GM19397 (cell line): ENCODE measurements at regions not wholly inside any gene's neighbourhood (a gene's known extent, or its start where the extent isn't known, plus 50 kb on each side); places are given as distances from the start of the nearest gene placed in this dataset.

Source experiments
- ATAC-seq: cut with Tn5 transposase; IDR thresholded peaks from one replicate; pipeline ENCODE4 v1.9.1; 2021; ENCODE audit warnings: mild to moderate bottlenecking, moderate library complexity; ENCODE audit not compliant: unreplicated experiment

DNA sequence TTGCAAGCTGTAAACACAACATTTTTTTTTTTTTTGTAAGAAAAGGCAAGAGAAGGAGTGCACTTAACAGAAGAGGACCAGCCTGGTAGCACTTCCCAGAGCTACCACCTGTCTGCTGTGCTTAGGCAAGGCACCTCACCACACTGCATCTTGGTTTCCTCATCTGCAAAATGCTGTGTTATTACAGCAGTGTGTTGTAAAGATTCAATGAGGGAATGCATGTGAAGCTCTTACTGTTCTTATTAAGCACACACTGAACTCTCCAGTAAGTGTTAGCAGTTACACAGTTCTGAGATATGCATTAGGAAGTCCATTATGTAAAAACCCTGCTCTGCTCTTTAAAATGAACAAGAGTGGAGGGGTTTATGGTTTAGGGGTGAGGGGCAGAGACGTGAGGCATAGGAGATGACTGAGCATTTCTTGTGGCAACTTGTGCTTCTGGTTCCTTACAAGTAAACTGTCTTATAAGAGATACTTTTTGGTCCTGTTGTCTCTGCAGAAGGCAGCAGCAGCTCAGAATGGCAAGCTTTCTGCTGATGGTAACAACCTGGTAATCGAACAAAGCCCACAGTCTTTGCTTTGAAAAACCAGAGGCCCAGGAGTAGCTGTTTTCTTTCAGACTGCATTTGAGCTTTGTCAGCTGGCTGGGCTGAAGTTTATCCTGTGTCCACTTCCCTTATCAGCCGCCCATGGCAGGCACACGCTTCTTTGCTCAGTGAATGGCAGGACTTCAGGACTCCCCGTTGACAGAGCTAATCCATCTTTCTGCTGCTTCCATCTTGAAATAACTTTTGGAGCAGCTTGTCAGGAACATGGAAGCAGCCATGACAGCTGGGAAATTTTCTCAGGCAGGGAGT is 98.8 kb upstream of the BMPER start:
- ATAC-seq = no peak

DNA sequence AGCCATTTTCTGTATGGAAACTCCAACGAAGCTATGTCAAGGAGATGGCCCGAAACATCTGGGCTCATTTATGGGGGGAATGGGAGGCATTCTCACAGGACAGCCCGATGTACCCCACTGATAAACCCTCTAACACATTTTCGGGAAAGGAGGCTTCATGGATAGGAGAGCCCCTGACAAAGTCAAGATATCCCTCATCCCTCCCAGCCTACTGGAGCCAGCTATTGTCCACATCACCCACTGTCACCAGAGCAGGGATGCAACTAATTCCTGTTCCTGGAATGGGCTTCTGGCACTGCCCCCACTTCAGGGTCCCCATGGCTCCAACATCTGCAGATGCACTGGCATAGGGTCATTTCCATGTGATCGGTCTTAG is 98.2 kb upstream of the BMPER start:
- no peak for ATAC-seq

DNA sequence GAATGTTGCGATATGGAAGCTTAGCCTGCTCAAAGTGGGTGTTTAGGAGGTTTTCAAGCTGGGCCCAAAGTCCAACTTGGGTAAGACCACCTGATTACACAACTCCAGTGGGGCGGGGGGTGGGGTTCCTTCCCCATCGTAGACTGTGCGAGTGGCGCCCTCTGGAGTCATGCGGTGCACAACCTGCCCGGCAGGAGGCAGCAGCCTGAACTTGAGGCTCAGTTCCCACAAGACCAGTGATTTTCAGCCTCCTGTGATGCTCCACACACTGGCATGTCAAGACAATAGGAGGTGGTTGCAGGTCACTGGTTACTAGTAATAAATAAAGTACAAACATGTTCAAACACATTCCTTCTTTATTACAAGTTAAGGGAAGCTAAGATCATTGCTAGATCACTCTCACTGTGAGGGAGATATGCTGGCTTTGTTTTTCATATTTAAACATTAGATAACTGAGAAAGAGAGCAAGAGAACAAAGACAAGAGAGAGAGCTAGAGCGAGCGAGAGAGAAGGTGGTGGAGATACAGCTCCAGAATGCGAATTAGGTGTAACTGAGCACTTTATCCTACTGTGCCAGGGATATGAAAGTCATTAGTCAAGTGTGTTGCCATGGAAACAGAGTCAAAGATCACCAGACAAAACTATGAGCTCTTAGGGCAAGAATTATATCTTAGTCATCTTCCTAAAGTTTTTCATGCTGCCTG is 97.4 kb upstream of the BMPER start:
- no peak for ATAC-seq

GRCh38 chr7:33809228-33809627 is 96.1 kb upstream of the BMPER start:
- ATAC-seq = no peak

DNA sequence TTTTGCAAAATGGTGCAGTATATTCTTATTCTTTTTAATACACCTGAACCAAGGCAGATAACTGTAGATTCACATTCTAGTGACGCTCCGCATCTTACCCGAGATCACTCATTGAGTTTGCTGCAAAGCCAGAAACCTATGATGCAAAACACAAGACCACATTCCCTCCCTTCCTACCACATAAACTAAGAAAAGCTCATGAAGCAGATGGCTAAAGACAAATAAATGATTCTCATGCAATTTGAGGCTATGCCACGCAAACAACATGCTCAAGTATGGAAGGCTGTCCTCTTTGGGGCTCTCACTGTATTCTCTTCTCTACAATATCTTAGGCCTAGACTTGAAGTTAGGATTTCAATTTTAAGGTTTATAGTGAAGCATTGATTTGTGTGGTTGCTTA is 95.0 kb upstream of the BMPER start:
- no peak for ATAC-seq

- ATAC-seq = no peak
Observed at GRCh38 chr7:33813331-33813730, 92.0 kb upstream of the BMPER start.

GRCh38 chr7:33814400-33814799 is 90.9 kb upstream of the BMPER start:
- no peak for ATAC-seq

GRCh38 chr7:33814936-33815335 is 90.4 kb upstream of the BMPER start:
- no peak for ATAC-seq

DNA sequence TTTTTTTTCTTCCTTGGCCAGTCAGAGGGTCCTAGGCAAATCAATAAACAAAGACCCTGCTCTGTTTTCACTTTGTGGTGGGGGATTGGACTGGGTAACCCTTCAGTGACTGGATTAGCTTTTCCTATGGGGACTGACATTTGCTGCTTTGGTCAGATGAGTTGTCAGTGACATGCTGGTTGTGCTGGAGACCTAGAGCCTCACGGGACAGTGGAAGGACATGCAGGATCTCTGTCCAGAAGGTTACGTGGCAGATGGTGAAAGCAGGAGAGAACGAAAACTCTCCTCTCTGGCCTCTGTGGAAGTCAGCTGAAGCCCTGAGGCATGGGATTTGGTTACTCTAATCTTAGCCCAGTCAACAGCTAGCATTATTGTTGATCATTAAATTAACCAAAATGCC is 90.0 kb upstream of the BMPER start:
- ATAC-seq = no peak

- no peak for ATAC-seq
Observed at GRCh38 chr7:33816106-33816505, 89.2 kb upstream of the BMPER start.

DNA sequence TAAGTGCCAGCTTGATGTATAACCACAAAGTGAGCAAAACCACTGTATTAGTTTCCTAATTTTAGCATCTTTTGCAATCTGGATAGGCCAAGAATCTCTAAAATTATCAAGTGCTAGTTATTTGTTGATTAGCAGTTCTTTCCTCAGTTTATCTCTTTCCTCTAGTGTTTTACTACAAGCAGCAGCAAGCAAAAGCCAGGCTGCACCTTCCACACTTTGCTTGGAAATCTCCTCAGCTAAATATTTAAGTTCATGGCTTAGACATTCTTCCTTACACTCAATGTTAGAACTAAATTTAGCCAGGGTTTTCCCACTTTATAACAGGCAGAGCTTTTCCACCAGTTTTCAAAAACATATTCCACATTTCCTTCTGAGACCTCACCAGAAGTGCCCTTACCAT is 85.7 kb upstream of the BMPER start:
- no peak for ATAC-seq

DNA sequence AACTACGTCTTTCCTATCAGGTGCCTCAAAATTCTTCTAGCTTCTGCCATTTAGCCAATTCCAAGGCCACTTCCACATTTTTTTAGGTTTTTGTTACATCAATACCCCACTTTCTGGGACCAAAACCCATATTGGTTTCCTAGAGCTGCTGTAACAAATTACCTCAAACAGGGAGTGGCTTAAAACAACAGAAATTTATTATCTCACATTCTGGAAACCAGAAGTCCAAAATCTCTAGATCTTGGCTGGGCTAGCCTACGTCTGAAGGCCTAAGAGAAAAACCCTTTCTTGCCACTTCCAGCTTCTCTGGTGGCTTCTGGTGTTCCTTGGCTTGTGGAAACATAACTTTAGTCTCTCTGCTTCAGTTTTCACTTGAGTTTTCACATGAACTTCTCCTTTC is 85.1 kb upstream of the BMPER start:
- ATAC-seq = no peak

GRCh38 chr7:33821970-33822369 is 83.4 kb upstream of the BMPER start:
- no peak for ATAC-seq

GRCh38 chr7:33823913-33824312 is 81.4 kb upstream of the BMPER start:
- no peak for ATAC-seq

DNA sequence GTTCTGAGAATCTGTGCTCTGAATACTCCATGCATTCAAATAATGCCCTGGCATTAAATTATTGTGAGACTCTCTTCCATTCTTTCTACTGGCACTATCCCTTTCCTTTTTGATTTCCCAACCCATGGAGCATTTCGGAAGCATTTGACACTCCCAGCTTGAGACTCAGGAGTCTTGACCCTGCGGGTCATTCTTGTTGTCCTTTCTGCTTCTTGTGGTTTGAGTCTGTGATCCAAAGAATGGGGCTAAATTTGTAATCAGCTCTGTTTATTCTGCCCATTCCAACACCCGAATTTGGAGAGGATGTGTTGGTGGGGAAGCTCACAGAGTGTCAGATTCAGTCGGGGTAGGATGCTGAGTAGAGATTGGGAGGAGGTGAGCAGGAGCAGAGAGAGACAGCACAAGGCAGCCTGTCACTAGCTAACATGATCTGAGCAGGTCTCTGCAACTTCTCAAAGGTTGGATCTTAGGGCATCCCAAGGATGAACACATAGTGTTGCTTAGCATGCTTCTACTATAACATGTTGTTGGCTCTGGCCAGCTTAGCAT is 80.4 kb upstream of the BMPER start:
- no peak for ATAC-seq

- ATAC-seq = no peak
Observed at GRCh38 chr7:33825644-33826043, 79.7 kb upstream of the BMPER start.

DNA sequence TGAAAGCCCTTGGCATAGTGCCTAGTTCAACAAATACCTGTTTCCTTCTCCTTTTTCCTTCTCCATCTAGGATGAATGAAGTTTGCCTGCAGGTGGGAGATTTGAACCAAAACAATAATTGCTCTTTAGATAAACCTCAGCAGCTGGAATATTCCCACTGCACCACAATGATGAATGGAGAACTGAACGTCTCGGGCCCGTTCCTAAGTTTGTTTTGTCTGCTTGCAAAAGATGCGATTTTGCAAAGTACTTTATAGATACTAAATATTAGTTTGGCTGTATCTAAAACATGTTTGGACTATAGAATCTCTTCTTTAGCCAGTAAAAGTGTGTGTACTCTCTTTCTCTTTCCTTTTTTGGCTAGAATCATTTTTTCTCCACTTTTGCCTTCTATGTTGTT is 75.8 kb upstream of the BMPER start:
- no peak for ATAC-seq

GRCh38 chr7:33831389-33832141 is 73.8 kb upstream of the BMPER start:
- ATAC-seq = no peak

- no peak for ATAC-seq
Observed at GRCh38 chr7:33832271-33832721, 73.0 kb upstream of the BMPER start.

DNA sequence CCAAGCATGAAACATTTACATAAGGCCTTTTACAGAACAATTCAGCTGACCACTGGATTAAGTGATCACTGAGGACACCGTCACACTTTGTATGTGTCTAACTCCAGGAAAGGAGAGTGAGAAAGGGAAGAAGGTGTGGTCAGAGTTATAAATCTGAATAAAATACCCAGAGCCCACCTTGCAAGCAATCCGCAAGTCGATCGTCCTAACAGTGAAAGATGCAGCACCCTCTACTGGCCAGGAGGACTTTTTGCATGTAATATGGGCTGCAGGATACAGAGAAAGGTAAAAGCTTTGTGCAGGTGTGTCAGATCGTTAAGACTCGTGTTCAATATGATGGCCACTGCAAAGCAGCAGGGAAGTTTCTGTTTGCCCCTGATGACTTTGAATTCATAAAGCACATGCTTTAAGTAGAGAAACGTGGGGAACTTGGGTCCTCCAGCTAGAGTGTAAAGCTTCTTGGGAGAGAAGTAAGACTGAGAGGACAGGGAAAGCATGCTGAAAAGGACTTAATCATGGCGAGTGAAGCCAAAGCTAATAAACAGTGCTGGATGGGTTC is 68.5 kb upstream of the BMPER start:
- no peak for ATAC-seq

DNA sequence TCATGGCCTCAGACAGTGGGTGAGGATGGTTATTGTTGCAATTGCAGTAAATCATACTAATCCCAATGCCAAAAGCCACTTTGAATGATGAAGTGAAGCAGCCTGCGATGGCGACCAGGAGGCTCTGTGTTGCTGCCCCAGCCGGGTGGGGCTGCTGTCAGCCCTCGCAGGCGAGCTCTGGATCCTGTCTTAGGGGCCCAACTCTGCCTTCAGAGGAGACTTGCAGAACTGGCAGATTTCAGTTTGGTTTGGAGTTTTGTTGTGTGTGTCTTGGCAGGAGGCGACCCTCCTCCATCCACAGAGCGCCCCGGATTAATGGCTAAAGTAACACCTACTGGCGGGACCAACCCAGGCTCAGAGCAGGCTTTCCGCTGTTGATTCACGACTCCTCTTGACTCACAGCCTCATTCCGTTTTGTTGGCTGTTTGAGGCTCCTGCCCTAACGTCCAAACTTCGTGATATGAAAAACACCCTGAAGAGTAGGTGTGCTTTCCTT is 67.9 kb upstream of the BMPER start:
- no peak for ATAC-seq
